ENCODE measurements at regions not wholly inside any gene's neighbourhood (a gene's known extent, or its start where the extent isn't known, plus 50 kb on each side); places are given as distances from the start of the nearest gene placed in this dataset.

DNA sequence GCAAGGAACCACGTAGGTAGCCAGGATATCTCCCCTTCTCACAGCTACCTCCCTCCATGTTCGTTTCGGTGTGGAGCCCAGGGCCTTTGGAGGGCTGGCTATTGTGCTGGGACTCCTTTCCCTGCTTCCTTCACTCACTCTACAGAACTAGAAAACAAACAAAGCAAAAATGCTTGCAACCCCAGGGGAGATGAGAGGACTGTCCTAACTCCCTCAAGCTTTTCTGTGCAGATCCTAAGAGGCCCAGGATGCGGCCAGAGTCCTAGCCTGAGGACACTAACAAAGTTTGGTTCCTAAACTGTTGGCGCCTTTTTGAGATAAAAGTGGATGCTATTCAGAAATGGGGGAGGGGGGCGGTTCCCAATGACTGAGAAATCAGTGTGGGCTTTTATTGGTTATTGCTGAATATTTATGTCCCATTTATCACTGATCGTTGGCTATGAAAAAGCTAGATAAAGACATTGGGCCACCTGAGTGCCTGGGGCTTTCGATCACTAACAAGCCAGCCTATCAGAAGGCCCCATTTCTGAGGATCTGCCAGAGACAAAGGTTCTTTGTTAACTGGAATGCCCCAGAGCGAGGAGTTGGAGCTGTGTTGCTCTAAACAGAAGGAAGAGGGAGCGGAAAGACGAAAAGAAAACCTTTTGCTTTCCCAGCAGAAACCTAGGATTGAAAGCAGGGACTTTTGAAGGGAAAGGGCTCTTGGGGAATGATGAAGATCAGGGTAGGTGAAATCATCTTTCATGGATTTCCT, 95.2 kb upstream of the EGR2 start:
- Histone ChIP-seq H3K4me1 (ENCODE audit: control insufficient read depth, extremely low read depth, insufficient read depth, low read length) (peaks cover 11% of the 10 kb centered on the region), H3K9ac (ENCODE audit: control insufficient read depth, extremely low read depth, insufficient read depth, low read length) (no peak overlapping the region), H3K36me3 (ENCODE audit: control insufficient read depth in 2 of 2, extremely low read depth in 1 of 2, insufficient read depth in 2 of 2, low read length in 2 of 2) (no peaks in the 10 kb centered on the region), H3K4me2 (ENCODE audit: control insufficient read depth, extremely low read depth, insufficient read depth, low read depth, low read length) (no peak overlapping the region), H3K27ac (ENCODE audit: control insufficient read depth, insufficient read depth, low read length) (no peak overlapping the region), H3K9me3 (ENCODE audit: control insufficient read depth, low read depth, low read length) (no peaks in the 10 kb centered on the region), H3K27me3 (ENCODE audit: control insufficient read depth, extremely low read depth, insufficient read depth, low read length) (no peaks in the 10 kb centered on the region), H2AFZ (ENCODE audit: control insufficient read depth, low read length) (no peak overlapping the region), H3K9me1 (ENCODE audit: control insufficient read depth, extremely low read depth, insufficient read depth, low read length) (no peaks in the 10 kb centered on the region), H3K79me2 (ENCODE audit: control insufficient read depth, insufficient read depth, low read length) (no peaks in the 10 kb centered on the region), H4K20me1 (ENCODE audit: control insufficient read depth, extremely low read depth, insufficient read depth, low read length) (no peaks in the 10 kb centered on the region), H3K4me3 (ENCODE audit: control insufficient read depth in 2 of 3, extremely low read depth in 1 of 3, insufficient read depth in 2 of 3, low read depth in 1 of 3, low read length in 3 of 3) (no peak overlapping the region)
- TF ChIP-seq, protein P1, sequence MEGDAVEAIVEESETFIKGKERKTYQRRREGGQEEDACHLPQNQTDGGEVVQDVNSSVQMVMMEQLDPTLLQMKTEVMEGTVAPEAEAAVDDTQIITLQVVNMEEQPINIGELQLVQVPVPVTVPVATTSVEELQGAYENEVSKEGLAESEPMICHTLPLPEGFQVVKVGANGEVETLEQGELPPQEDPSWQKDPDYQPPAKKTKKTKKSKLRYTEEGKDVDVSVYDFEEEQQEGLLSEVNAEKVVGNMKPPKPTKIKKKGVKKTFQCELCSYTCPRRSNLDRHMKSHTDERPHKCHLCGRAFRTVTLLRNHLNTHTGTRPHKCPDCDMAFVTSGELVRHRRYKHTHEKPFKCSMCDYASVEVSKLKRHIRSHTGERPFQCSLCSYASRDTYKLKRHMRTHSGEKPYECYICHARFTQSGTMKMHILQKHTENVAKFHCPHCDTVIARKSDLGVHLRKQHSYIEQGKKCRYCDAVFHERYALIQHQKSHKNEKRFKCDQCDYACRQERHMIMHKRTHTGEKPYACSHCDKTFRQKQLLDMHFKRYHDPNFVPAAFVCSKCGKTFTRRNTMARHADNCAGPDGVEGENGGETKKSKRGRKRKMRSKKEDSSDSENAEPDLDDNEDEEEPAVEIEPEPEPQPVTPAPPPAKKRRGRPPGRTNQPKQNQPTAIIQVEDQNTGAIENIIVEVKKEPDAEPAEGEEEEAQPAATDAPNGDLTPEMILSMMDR (optimal IDR thresholded peaks at IDR 0.05 in 1 of 3, IDR thresholded peaks at IDR 0.05 in 1 of 3, conservative IDR thresholded peaks at IDR 0.05 in 1 of 3; ENCODE audit: extremely low read depth in 1 of 3, insufficient read depth in 2 of 3, low read length in 3 of 3): no peak
- no peak for TF ChIP-seq EZH2 (IDR thresholded peaks at IDR 0.05; ENCODE audit: low read length)
- FAIRE-seq (no peak), DNase-seq (ENCODE audit: low read depth, low spot score) (no peak)
- dilution Hi-C loops (cut with MboI; ENCODE audit: extremely low pct_ligation_motif_present, low sequenced_read_pairs): no loop called here

- no peak for TF ChIP-seq EZH2 (IDR thresholded peaks at IDR 0.05; ENCODE audit: low read length)
- TF ChIP-seq, protein P1 (optimal IDR thresholded peaks at IDR 0.05 in 1 of 3, IDR thresholded peaks at IDR 0.05 in 1 of 3, conservative IDR thresholded peaks at IDR 0.05 in 1 of 3; ENCODE audit: extremely low read depth in 1 of 3, insufficient read depth in 2 of 3, low read length in 3 of 3): no peak
- dilution Hi-C loops (cut with MboI; ENCODE audit: extremely low pct_ligation_motif_present, low sequenced_read_pairs): no loop called here
- no peak for FAIRE-seq
These were observed 91.5 kb upstream of the EGR2 start for GRCh38 chr10:62907470-62908212.

More at GRCh38 chr10:62907470-62908212, 91.5 kb upstream of the EGR2 start:
- no peaks in the 10 kb centered on the region for H3K9me3 ChIP-seq (ENCODE audit: control insufficient read depth, low read depth, low read length)
- H3K9me1 ChIP-seq (ENCODE audit: control insufficient read depth, extremely low read depth, insufficient read depth, low read length): no peaks in the 10 kb centered on the region
- H3K4me2 ChIP-seq (ENCODE audit: control insufficient read depth, extremely low read depth, insufficient read depth, low read depth, low read length): no peak overlapping the region
- H3K79me2 ChIP-seq (ENCODE audit: control insufficient read depth, insufficient read depth, low read length): no peaks in the 10 kb centered on the region
- no peak overlapping the region for H2AFZ ChIP-seq (ENCODE audit: control insufficient read depth, low read length)
- no peak for DNase-seq (ENCODE audit: low read depth, low spot score)
- H3K27me3 ChIP-seq (ENCODE audit: control insufficient read depth, extremely low read depth, insufficient read depth, low read length): no peaks in the 10 kb centered on the region
- H3K4me1 ChIP-seq (ENCODE audit: control insufficient read depth, extremely low read depth, insufficient read depth, low read length): no peaks in the 10 kb centered on the region
- no peak overlapping the region for H3K9ac ChIP-seq (ENCODE audit: control insufficient read depth, extremely low read depth, insufficient read depth, low read length)
- H3K4me3 ChIP-seq (ENCODE audit: control insufficient read depth in 2 of 3, extremely low read depth in 1 of 3, insufficient read depth in 2 of 3, low read depth in 1 of 3, low read length in 3 of 3): no peak overlapping the region
- H4K20me1 ChIP-seq (ENCODE audit: control insufficient read depth, extremely low read depth, insufficient read depth, low read length): no peaks in the 10 kb centered on the region
- no peak overlapping the region for H3K27ac ChIP-seq (ENCODE audit: control insufficient read depth, insufficient read depth, low read length)
- no peaks in the 10 kb centered on the region for H3K36me3 ChIP-seq (ENCODE audit: control insufficient read depth in 2 of 2, extremely low read depth in 1 of 2, insufficient read depth in 2 of 2, low read length in 2 of 2)

Measured in keratinocyte (primary cell).